Mononuclear cell (primary cell): ENCODE measurements at regions not wholly inside any gene's neighbourhood (a gene's known extent, or its start where the extent isn't known, plus 50 kb on each side); places are given as distances from the start of the nearest gene placed in this dataset.

Experiments
- H3K27me3 ChIP-seq: 2 replicates; pipeline ENCODE4 v1.6.0; 2011; ENCODE audit warnings: low read length, control low read depth; ENCODE audit not compliant: insufficient read depth
- H3K4me1 ChIP-seq: 2 replicates; pipeline ENCODE4 v1.5.1; 2011; ENCODE audit warnings: mild to moderate bottlenecking, low read length, control low read depth; ENCODE audit not compliant: insufficient read depth
- H3K4me3 ChIP-seq: 2 replicates; pipeline ENCODE4 v1.5.1; 2011; ENCODE audit warnings: mild to moderate bottlenecking, low read length, moderate library complexity
- H3K9me3 ChIP-seq: 2 replicates; pipeline ENCODE4 v1.5.1; 2011; ENCODE audit warnings: low read depth, mild to moderate bottlenecking, control low read depth, low read length

- Histone ChIP-seq H3K27me3 (no peaks in the 10 kb centered on the region), H3K4me1 (no peaks in the 10 kb centered on the region), H3K9me3 (no peaks in the 10 kb centered on the region), H3K4me3 (no peak overlapping the region)
Measured at GRCh38 chr2:7609974-7610373, 692.8 kb downstream of the RNF144A start.

GRCh38 chr2:7611750-7612149 is 694.5 kb downstream of the RNF144A start:
- no peaks in the 10 kb centered on the region for H3K4me1 ChIP-seq
- H3K9me3 ChIP-seq, result no peaks in the 10 kb centered on the region
- H3K4me3 ChIP-seq, result no peak overlapping the region
- H3K27me3 ChIP-seq, result no peaks in the 10 kb centered on the region

- no peaks in the 10 kb centered on the region for H3K4me1 ChIP-seq
- H3K4me3 ChIP-seq, result no peak overlapping the region
- H3K9me3 ChIP-seq, result no peaks in the 10 kb centered on the region
- no peaks in the 10 kb centered on the region for H3K27me3 ChIP-seq
Measured at GRCh38 chr2:7612969-7613368, 695.8 kb downstream of the RNF144A start.

GRCh38 chr2:7613831-7614230 is 696.6 kb downstream of the RNF144A start:
- no peaks in the 10 kb centered on the region for H3K9me3 ChIP-seq
- H3K27me3 ChIP-seq, result no peaks in the 10 kb centered on the region
- H3K4me1 ChIP-seq, result no peaks in the 10 kb centered on the region
- no peak overlapping the region for H3K4me3 ChIP-seq

- no peak overlapping the region for H3K4me3 ChIP-seq
- no peaks in the 10 kb centered on the region for H3K27me3 ChIP-seq
- H3K4me1 ChIP-seq, result no peaks in the 10 kb centered on the region
- no peaks in the 10 kb centered on the region for H3K9me3 ChIP-seq
Measured at GRCh38 chr2:7618031-7618430, 700.8 kb downstream of the RNF144A start.

- H3K9me3 ChIP-seq, result no peaks in the 10 kb centered on the region
- H3K4me1 ChIP-seq, result no peaks in the 10 kb centered on the region
Measured at GRCh38 chr2:7619203-7619970, 702.2 kb downstream of the RNF144A start.

GRCh38 chr2:7620255-7620654 is 703.0 kb downstream of the RNF144A start:
- Histone ChIP-seq H3K27me3 (no peaks in the 10 kb centered on the region), H3K4me3 (no peak overlapping the region), H3K9me3 (no peaks in the 10 kb centered on the region), H3K4me1 (peaks cover 3% of the 10 kb centered on the region)

More at GRCh38 chr2:7619203-7619970, 702.2 kb downstream of the RNF144A start:
- H3K27me3 ChIP-seq, result no peaks in the 10 kb centered on the region
- no peak overlapping the region for H3K4me3 ChIP-seq

GRCh38 chr2:7621018-7621814 is 704.0 kb downstream of the RNF144A start:
- Histone ChIP-seq H3K9me3 (no peaks in the 10 kb centered on the region), H3K4me1 (peaks cover 12% of the 10 kb centered on the region), H3K4me3 (no peak overlapping the region), H3K27me3 (no peaks in the 10 kb centered on the region)

GRCh38 chr2:7625392-7626138 is 708.4 kb downstream of the RNF144A start:
- H3K4me3 ChIP-seq, result no peak overlapping the region
- H3K27me3 ChIP-seq, result no peaks in the 10 kb centered on the region
- H3K4me1 ChIP-seq, result peaks cover 12% of the 10 kb centered on the region
- no peaks in the 10 kb centered on the region for H3K9me3 ChIP-seq

- no peak overlapping the region for H3K4me3 ChIP-seq
- peaks cover 12% of the 10 kb centered on the region for H3K4me1 ChIP-seq
- H3K9me3 ChIP-seq, result no peaks in the 10 kb centered on the region
- H3K27me3 ChIP-seq, result no peaks in the 10 kb centered on the region
Measured at GRCh38 chr2:7626139-7626537, 708.9 kb downstream of the RNF144A start.

- Histone ChIP-seq H3K27me3 (no peaks in the 10 kb centered on the region), H3K4me3 (no peak overlapping the region), H3K4me1 (peaks cover 12% of the 10 kb centered on the region), H3K9me3 (no peaks in the 10 kb centered on the region)
Measured at GRCh38 chr2:7627583-7627982, 710.4 kb downstream of the RNF144A start.

- Histone ChIP-seq H3K4me1 (no peaks in the 10 kb centered on the region), H3K9me3 (no peaks in the 10 kb centered on the region), H3K27me3 (no peaks in the 10 kb centered on the region), H3K4me3 (no peak overlapping the region)
Measured at GRCh38 chr2:7632420-7632819, 715.2 kb downstream of the RNF144A start.

GRCh38 chr2:7633566-7634153 is 716.4 kb downstream of the RNF144A start:
- Histone ChIP-seq H3K4me1 (no peaks in the 10 kb centered on the region), H3K4me3 (no peak overlapping the region), H3K27me3 (no peaks in the 10 kb centered on the region), H3K9me3 (no peaks in the 10 kb centered on the region)

- Histone ChIP-seq H3K9me3 (no peaks in the 10 kb centered on the region), H3K4me3 (no peak overlapping the region), H3K4me1 (no peaks in the 10 kb centered on the region), H3K27me3 (no peaks in the 10 kb centered on the region)
Measured at GRCh38 chr2:7634409-7634808, 717.2 kb downstream of the RNF144A start.

- no peaks in the 10 kb centered on the region for H3K4me1 ChIP-seq
- H3K9me3 ChIP-seq, result no peaks in the 10 kb centered on the region
- H3K27me3 ChIP-seq, result no peaks in the 10 kb centered on the region
- no peak overlapping the region for H3K4me3 ChIP-seq
Measured at GRCh38 chr2:7639476-7639875, 722.3 kb downstream of the RNF144A start.
